ENCODE measurements at regions not wholly inside any gene's neighbourhood (a gene's known extent, or its start where the extent isn't known, plus 50 kb on each side); places are given as distances from the start of the nearest gene placed in this dataset.

GRCh38 chr11:92386577-92386976 is 162.0 kb downstream of the FAT3 start:
- DNase-seq = no peak

- DNase-seq = no peak
Measured at GRCh38 chr11:92387859-92388258, 163.2 kb downstream of the FAT3 start.

GRCh38 chr11:92388380-92388779 is 163.8 kb downstream of the FAT3 start:
- no peak for DNase-seq

GRCh38 chr11:92390783-92391182 is 166.2 kb downstream of the FAT3 start:
- no peak for DNase-seq

GRCh38 chr11:92391364-92391763 is 166.7 kb downstream of the FAT3 start:
- DNase-seq = no peak

- no peak for DNase-seq
Measured at GRCh38 chr11:92391808-92392207, 167.2 kb downstream of the FAT3 start.

GRCh38 chr11:92393218-92393617 is 168.6 kb downstream of the FAT3 start:
- DNase-seq = peak; percentile 83 to 96

- DNase-seq = no peak
Measured at GRCh38 chr11:92396133-92396532, 171.5 kb downstream of the FAT3 start.

- peak; percentile 28 to 77 for DNase-seq
Measured at GRCh38 chr11:92397221-92397755, 172.7 kb downstream of the FAT3 start.

GRCh38 chr11:92399705-92400104 is 175.1 kb downstream of the FAT3 start:
- DNase-seq = peak; percentile 56 to 75

GRCh38 chr11:92401520-92401919 is 176.9 kb downstream of the FAT3 start:
- DNase-seq = no peak

GRCh38 chr11:92406472-92406871 is 181.9 kb downstream of the FAT3 start:
- DNase-seq = no peak

- no peak for DNase-seq
Measured at GRCh38 chr11:92409355-92409754, 184.7 kb downstream of the FAT3 start.

- no peak for DNase-seq
Measured at GRCh38 chr11:92409956-92410355, 185.3 kb downstream of the FAT3 start.

- DNase-seq = no peak
Measured at GRCh38 chr11:92410526-92410925, 185.9 kb downstream of the FAT3 start.

- no peak for DNase-seq
Measured at GRCh38 chr11:92411431-92411830, 186.8 kb downstream of the FAT3 start.

- no peak for DNase-seq
Measured at GRCh38 chr11:92413757-92414513, 189.3 kb downstream of the FAT3 start.

- DNase-seq = no peak
Measured at GRCh38 chr11:92416971-92417725, 192.5 kb downstream of the FAT3 start.

- DNase-seq = no peak
Measured at GRCh38 chr11:92423115-92424034, 198.8 kb downstream of the FAT3 start.

GRCh38 chr11:92424281-92424680 is 199.7 kb downstream of the FAT3 start:
- DNase-seq = no peak

- DNase-seq = no peak
Measured at GRCh38 chr11:92425127-92425526, 200.5 kb downstream of the FAT3 start.

GRCh38 chr11:92432515-92432914 is 207.9 kb downstream of the FAT3 start:
- DNase-seq = no peak

Measured in NCI-H524 (cell line).